Trophoblast cell (in vitro differentiated cells and primary cell): ENCODE measurements at regions not wholly inside any gene's neighbourhood (a gene's known extent, or its start where the extent isn't known, plus 50 kb on each side); places are given as distances from the start of the nearest gene placed in this dataset.
"Not testable (repeated sequence)": the region's sequence is repeated elsewhere in the genome, so short reads cannot be mapped to it uniquely, and the experiment has no call there.

ENCODE experiments used
- DNase-seq, 2 donors: peaks; one replicate each; pipeline ENCODE4 v3.0.0-alpha.2; 2016
- H2AFZ ChIP-seq: 2 replicates; pipeline ENCODE4 v1.6.1; 2013; ENCODE audit warnings: low read length, moderate library complexity, mild to moderate bottlenecking; ENCODE audit not compliant: insufficient read depth, poor library complexity
- H2AK5ac ChIP-seq: 2 replicates; pipeline ENCODE4 v1.6.1; 2013; ENCODE audit warnings: mild to moderate bottlenecking, low read length
- H2BK120ac ChIP-seq: 2 replicates; pipeline ENCODE4 v1.6.1; 2013; ENCODE audit warnings: low read length, mild to moderate bottlenecking, moderate library complexity; ENCODE audit not compliant: insufficient read depth, poor library complexity
- H2BK12ac ChIP-seq: 2 replicates; pipeline ENCODE4 v1.6.1; 2013; ENCODE audit warnings: mild to moderate bottlenecking, low read length, moderate library complexity
- H2BK5ac ChIP-seq: 2 replicates; pipeline ENCODE4 v1.6.1; 2013; ENCODE audit warnings: low read length, low read depth, moderate library complexity, mild to moderate bottlenecking; ENCODE audit not compliant: poor library complexity
- H3K14ac ChIP-seq: 2 replicates; pipeline ENCODE4 v1.6.1; 2013; ENCODE audit warnings: mild to moderate bottlenecking, low read length
- H3K18ac ChIP-seq: 2 replicates; pipeline ENCODE4 v1.6.1; 2013; ENCODE audit warnings: mild to moderate bottlenecking, low read length
- H3K23ac ChIP-seq: 2 replicates; pipeline ENCODE4 v1.6.1; 2013; ENCODE audit warnings: low read length
- H3K27ac ChIP-seq: 2 replicates; pipeline ENCODE4 v1.5.1; 2013; ENCODE audit warnings: low read depth, mild to moderate bottlenecking, inconsistent platforms, low read length, moderate library complexity
- H3K27me3 ChIP-seq: 2 replicates; pipeline ENCODE4 v1.6.1; 2013; ENCODE audit warnings: inconsistent platforms, mild to moderate bottlenecking, low read length, moderate library complexity; ENCODE audit not compliant: insufficient read depth
- H3K36me3 ChIP-seq, 2 experiments: 1 replicate in 1 of 2; 2 replicates in 1 of 2; pipeline ENCODE4 v1.6.1; 2013; ENCODE audit warnings: low read length in 2 of 2, mild to moderate bottlenecking in 2 of 2, moderate library complexity in 1 of 2; ENCODE audit not compliant: insufficient read depth in 2 of 2, control insufficient read depth in 1 of 2
- H3K4ac ChIP-seq: 2 replicates; pipeline ENCODE4 v1.6.1; 2013; ENCODE audit warnings: low read depth, mild to moderate bottlenecking, low read length, moderate library complexity
- H3K4me1 ChIP-seq, 2 experiments: 1 replicate in 1 of 2; 2 replicates in 1 of 2; pipeline ENCODE4 v1.6.1; 2013; ENCODE audit warnings: low read length in 2 of 2, mild to moderate bottlenecking in 2 of 2, moderate library complexity in 1 of 2; ENCODE audit not compliant: insufficient read depth in 2 of 2, control insufficient read depth in 1 of 2
- H3K4me2 ChIP-seq: 2 replicates; pipeline ENCODE4 v1.6.1; 2013; ENCODE audit warnings: inconsistent platforms, mild to moderate bottlenecking, low read length, moderate library complexity
- H3K4me3 ChIP-seq: 2 replicates; pipeline ENCODE4 v1.5.1; 2013; ENCODE audit warnings: mild to moderate bottlenecking, low read depth, low read length, inconsistent platforms
- H3K79me1 ChIP-seq: one replicate; pipeline ENCODE4 v1.6.1; 2013; ENCODE audit warnings: low read length
- H3K79me2 ChIP-seq: 2 replicates; pipeline ENCODE4 v1.6.1; 2013; ENCODE audit warnings: low read length, mild to moderate bottlenecking; ENCODE audit not compliant: control insufficient read depth, insufficient read depth, poor library complexity
- H3K9ac ChIP-seq: 2 replicates; pipeline ENCODE4 v1.6.1; 2013; ENCODE audit warnings: mild to moderate bottlenecking, low read length
- H3K9me3 ChIP-seq: 2 replicates; pipeline ENCODE4 v1.6.1; 2013; ENCODE audit warnings: low read depth, mild to moderate bottlenecking, control low read depth, inconsistent platforms, low read length; ENCODE audit not compliant: insufficient read depth
- H4K12ac ChIP-seq: 2 replicates; pipeline ENCODE4 v1.6.1; 2013; ENCODE audit warnings: low read depth, mild to moderate bottlenecking, low read length, moderate library complexity
- H4K8ac ChIP-seq: 2 replicates; pipeline ENCODE4 v1.6.1; 2013; ENCODE audit warnings: low read depth, mild to moderate bottlenecking, low read length, moderate library complexity
- H4K91ac ChIP-seq: one replicate; pipeline ENCODE4 v1.6.1; 2013; ENCODE audit warnings: low read depth, mild to moderate bottlenecking, low read length, moderate library complexity
- WGBS: extraction: QIAGEN DNeasy Blood & Tissue Kit; methylation state at CpG from one replicate; pipeline ENCODE4 v1.1.7; 2013; ENCODE audit warnings: missing lambda C conversion rate; ENCODE audit not compliant: insufficient read length, insufficient coverage; ENCODE audit errors: extremely low coverage; 5-methylcytosine and 5-hydroxymethylcytosine counted together

GRCh38 chr2:90123409-90123808 lies 1431.9 kb downstream of the RPIA start:
- WGBS, result no CpG with 5 or more reads among the region's 4 CpGs
- H4K8ac ChIP-seq, result not testable (repeated sequence)

GRCh38 chr2:90139046-90139445 lies 1447.6 kb downstream of the RPIA start:
- not testable (repeated sequence) for H3K36me3 ChIP-seq, H4K91ac ChIP-seq, H4K12ac ChIP-seq, H3K23ac ChIP-seq, H3K79me2 ChIP-seq, H2BK5ac ChIP-seq, H2BK120ac ChIP-seq, H4K8ac ChIP-seq, H3K14ac ChIP-seq, H3K9me3 ChIP-seq, H3K27me3 ChIP-seq, H3K79me1 ChIP-seq, H3K4ac ChIP-seq, H2BK12ac ChIP-seq, H3K27ac ChIP-seq, H2AFZ ChIP-seq, H3K9ac ChIP-seq, H3K4me1 ChIP-seq, H3K4me2 ChIP-seq, H2AK5ac ChIP-seq, H3K18ac ChIP-seq, H3K4me3 ChIP-seq, DNase-seq
- WGBS, result no CpG with 5 or more reads among the region's 1 CpG

More at GRCh38 chr2:90123409-90123808, 1431.9 kb downstream of the RPIA start:
- H2AK5ac ChIP-seq, H3K27me3 ChIP-seq, H3K79me1 ChIP-seq, H3K23ac ChIP-seq, H2AFZ ChIP-seq, H3K4me2 ChIP-seq, H3K79me2 ChIP-seq, H4K91ac ChIP-seq, H3K27ac ChIP-seq, H2BK120ac ChIP-seq, H4K12ac ChIP-seq, H3K9ac ChIP-seq, H2BK12ac ChIP-seq, H3K4ac ChIP-seq, H3K36me3 ChIP-seq, H2BK5ac ChIP-seq, H3K4me3 ChIP-seq, H3K9me3 ChIP-seq, DNase-seq, H3K18ac ChIP-seq, H3K14ac ChIP-seq, H3K4me1 ChIP-seq: not testable (repeated sequence)

GRCh38 chr2:90141558-90141957 lies 1450.1 kb downstream of the RPIA start:
- not testable (repeated sequence) for H3K23ac ChIP-seq, H3K79me1 ChIP-seq, H3K79me2 ChIP-seq, H4K91ac ChIP-seq, H3K4me3 ChIP-seq, H2AFZ ChIP-seq, H3K36me3 ChIP-seq, H4K8ac ChIP-seq, H3K27ac ChIP-seq, H3K18ac ChIP-seq, H2AK5ac ChIP-seq, H2BK120ac ChIP-seq, H3K9me3 ChIP-seq, H2BK12ac ChIP-seq, H2BK5ac ChIP-seq, DNase-seq, H3K4me2 ChIP-seq, H3K14ac ChIP-seq, H3K4ac ChIP-seq, H4K12ac ChIP-seq, H3K4me1 ChIP-seq, H3K27me3 ChIP-seq, H3K9ac ChIP-seq
- WGBS, result no CpG with 5 or more reads among the region's 5 CpGs

- not testable (repeated sequence) for H3K4me3 ChIP-seq, H3K9ac ChIP-seq, H3K27ac ChIP-seq, H3K23ac ChIP-seq, H3K4me1 ChIP-seq, H3K14ac ChIP-seq, H2AK5ac ChIP-seq, H4K91ac ChIP-seq, H3K4ac ChIP-seq, H3K18ac ChIP-seq, H4K12ac ChIP-seq, H3K79me1 ChIP-seq, H3K79me2 ChIP-seq, H2BK120ac ChIP-seq, H4K8ac ChIP-seq, H3K4me2 ChIP-seq, H2AFZ ChIP-seq, H3K36me3 ChIP-seq, H2BK5ac ChIP-seq, H3K27me3 ChIP-seq, H2BK12ac ChIP-seq, H3K9me3 ChIP-seq
- peak; percentile 7 to 43 for DNase-seq
Observed at GRCh38 chr2:90151805-90152204, 1460.3 kb downstream of the RPIA start.

GRCh38 chr2:90170978-90171377 lies 1479.5 kb downstream of the RPIA start:
- WGBS, result no CpG with 5 or more reads among the region's 1 CpG
- H3K27ac ChIP-seq, H3K4me1 ChIP-seq: not testable (repeated sequence)

More at GRCh38 chr2:90170978-90171377, 1479.5 kb downstream of the RPIA start:
- DNase-seq, result peak; percentile 59 to 75
- not testable (repeated sequence) for H3K18ac ChIP-seq, H2AK5ac ChIP-seq, H3K36me3 ChIP-seq, H3K23ac ChIP-seq, H4K12ac ChIP-seq, H3K4me2 ChIP-seq, H3K79me2 ChIP-seq, H4K91ac ChIP-seq, H2BK12ac ChIP-seq, H3K4ac ChIP-seq, H3K14ac ChIP-seq, H2BK120ac ChIP-seq, H2AFZ ChIP-seq, H3K9me3 ChIP-seq, H4K8ac ChIP-seq, H3K4me3 ChIP-seq, H2BK5ac ChIP-seq, H3K9ac ChIP-seq, H3K79me1 ChIP-seq, H3K27me3 ChIP-seq
